AG04450 (cell line): ENCODE measurements at regions not wholly inside any gene's neighbourhood (a gene's known extent, or its start where the extent isn't known, plus 50 kb on each side); places are given as distances from the start of the nearest gene placed in this dataset.

Experiments used
- CTCF ChIA-PET: fragments of 300-600, 350-600 bp; formaldehyde crosslinking; extraction: SDS; loops from one replicate; lab custom pipeline; 2022; ENCODE audit warnings: antibody characterized with exemption, inconsistent platforms; lab: Charles Lee
- POLR2A ChIA-PET: fragments of 350-600 bp; formaldehyde crosslinking; extraction: SDS; loops from one replicate; lab custom pipeline; 2021; ENCODE audit warnings: antibody characterized with exemption, inconsistent platforms; lab: Yijun Ruan, JAX
- DNase-seq: peaks from one replicate; pipeline ENCODE4 v3.0.0-alpha.2; 2011; ENCODE audit warnings: low read depth, low spot score
- H3K27ac ChIP-seq: one replicate; pipeline ENCODE4 v1.5.1; 2012; ENCODE audit warnings: low read depth, low read length, control low read depth
- H3K27me3 ChIP-seq: one replicate; pipeline ENCODE4 v1.6.0; 2012; ENCODE audit warnings: low read length; ENCODE audit not compliant: control insufficient read depth, insufficient read depth
- H3K4me3 ChIP-seq: 2 replicates; pipeline ENCODE4 v1.5.1; 2011; ENCODE audit warnings: mild to moderate bottlenecking, low read depth, low read length, control low read depth
- H3K9me3 ChIP-seq: 2 replicates; pipeline ENCODE4 v1.5.1; 2012; ENCODE audit warnings: low read length; ENCODE audit not compliant: control insufficient read depth, insufficient read depth
- TF ChIP-seq, protein P1 (sequence below): IDR thresholded peaks from 2 replicates; pipeline ENCODE4 v1.5.1; 2011; ENCODE audit warnings: low read depth, low read length, control low read depth, inconsistent platforms

DNA sequence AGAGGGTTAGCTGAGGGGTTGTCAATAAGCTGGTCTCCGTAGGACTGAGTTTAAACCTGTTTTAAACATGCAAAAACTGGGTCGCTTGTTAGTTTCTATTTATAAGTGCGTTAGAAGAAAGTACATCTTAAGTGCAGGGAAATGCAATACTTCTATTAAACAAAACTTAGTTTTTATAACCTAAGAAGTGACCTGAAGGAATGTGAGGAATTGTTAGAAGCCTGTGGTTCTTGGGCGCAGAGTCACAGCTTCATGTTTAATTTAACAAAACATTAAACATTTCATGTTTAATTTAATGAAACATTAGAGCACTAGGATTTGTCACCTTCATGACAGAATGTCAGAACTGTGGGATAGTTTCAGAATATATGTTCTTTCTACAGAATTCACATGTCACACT is 469.2 kb upstream of the WWC1 start:
- ChIA-PET POLR2A (no interaction called here), CTCF (no interaction called here)

DNA sequence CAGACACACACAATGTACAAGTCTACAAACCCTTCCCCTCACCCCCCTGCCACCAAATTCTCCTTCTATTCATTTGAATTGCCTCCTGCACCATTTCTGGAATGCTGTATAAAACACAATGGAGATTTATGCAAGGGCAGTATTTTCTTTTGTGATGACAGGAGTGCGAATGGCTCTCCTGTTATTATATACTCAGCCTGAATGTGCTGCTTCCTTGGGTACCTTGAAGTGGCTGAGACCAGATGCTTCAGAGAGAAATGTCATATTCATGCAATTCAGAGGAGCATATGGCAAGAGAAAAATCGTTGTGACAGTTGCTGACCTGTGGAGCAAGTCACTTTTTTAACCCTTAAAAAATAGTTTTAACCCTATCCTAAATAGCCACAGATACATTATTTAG is 468.0 kb upstream of the WWC1 start:
- H3K4me3 ChIP-seq = no peak overlapping the region
- POLR2A ChIA-PET = no interaction called here
- no peaks in the 10 kb centered on the region for H3K9me3 ChIP-seq
- H3K27me3 ChIP-seq = peaks cover 16% of the 10 kb centered on the region
- CTCF ChIA-PET = no interaction called here
- no peak overlapping the region for H3K27ac ChIP-seq
- TF ChIP-seq, protein P1, sequence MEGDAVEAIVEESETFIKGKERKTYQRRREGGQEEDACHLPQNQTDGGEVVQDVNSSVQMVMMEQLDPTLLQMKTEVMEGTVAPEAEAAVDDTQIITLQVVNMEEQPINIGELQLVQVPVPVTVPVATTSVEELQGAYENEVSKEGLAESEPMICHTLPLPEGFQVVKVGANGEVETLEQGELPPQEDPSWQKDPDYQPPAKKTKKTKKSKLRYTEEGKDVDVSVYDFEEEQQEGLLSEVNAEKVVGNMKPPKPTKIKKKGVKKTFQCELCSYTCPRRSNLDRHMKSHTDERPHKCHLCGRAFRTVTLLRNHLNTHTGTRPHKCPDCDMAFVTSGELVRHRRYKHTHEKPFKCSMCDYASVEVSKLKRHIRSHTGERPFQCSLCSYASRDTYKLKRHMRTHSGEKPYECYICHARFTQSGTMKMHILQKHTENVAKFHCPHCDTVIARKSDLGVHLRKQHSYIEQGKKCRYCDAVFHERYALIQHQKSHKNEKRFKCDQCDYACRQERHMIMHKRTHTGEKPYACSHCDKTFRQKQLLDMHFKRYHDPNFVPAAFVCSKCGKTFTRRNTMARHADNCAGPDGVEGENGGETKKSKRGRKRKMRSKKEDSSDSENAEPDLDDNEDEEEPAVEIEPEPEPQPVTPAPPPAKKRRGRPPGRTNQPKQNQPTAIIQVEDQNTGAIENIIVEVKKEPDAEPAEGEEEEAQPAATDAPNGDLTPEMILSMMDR = no peak
- no peak for DNase-seq

More for the DNA sequence above, 469.2 kb upstream of the WWC1 start:
- no peak overlapping the region for H3K4me3 ChIP-seq
- no peaks in the 10 kb centered on the region for H3K9me3 ChIP-seq
- DNase-seq = no peak
- H3K27me3 ChIP-seq = peaks cover 16% of the 10 kb centered on the region
- TF ChIP-seq, protein P1 = no peak
- H3K27ac ChIP-seq = no peak overlapping the region

DNA sequence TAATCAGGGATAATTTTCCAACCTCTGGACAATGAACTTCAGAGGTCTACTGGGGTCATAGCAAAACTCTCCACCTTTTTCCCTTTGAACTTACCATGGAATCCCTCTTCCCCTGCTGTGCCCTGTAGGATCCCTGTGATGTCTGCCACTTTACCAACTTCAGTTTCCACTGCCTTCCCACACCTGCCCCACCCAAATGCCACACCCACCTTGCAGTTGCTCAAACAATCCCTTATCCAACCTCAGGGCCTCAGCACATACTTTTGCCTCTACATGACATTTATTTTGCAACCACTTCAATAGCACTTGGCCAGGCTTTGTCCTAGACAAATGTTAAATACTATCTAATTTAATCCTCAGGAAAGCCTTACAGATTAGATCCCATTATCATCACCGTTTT is 463.7 kb upstream of the WWC1 start:
- ChIA-PET POLR2A (no interaction called here), CTCF (no interaction called here)
- no peak for DNase-seq

DNA sequence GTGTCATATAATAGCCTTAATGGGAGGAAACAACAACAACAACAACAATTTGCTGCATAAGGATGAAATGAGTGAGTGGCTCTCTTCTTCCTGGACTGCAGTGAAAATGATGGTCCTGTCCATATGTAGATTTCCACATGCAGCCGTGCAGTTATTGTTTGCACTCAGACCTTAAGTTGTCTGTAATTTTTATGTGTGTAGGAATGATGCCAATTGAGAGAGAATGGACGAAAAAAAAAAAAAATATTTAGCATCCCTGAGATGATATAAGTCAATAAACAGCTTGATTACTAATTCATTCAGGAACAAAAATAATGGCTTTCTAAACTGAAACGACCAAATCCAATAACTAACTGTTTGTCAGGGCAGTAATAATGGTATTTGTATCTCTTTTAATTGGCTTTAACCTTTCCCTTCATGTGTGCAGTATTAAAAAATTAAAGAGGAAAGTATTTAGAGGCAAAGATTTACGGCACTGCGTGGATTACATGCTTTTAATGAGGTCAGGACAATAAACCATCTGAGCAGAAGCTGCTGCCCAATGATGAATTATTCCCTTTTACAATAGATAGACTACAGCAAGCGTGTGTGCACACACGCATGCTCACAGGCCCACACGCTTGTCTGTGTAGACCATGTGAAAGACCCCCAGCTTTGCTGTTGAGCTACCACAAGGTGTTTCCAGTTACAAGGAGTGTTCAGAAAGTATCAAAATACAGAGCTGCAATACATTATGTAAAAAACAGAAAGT is 459.5 kb upstream of the WWC1 start:
- TF ChIP-seq, protein P1 = no peak
- CTCF ChIA-PET = interaction anchor here (0.6 kb wide), 1 partner anchor 39 kb away, joined by 3 read pairs; no protein-coding TSS in a partner anchor
- Histone ChIP-seq H3K9me3 (no peaks in the 10 kb centered on the region), H3K27me3 (peaks cover 10% of the 10 kb centered on the region), H3K4me3 (no peak overlapping the region), H3K27ac (no peak overlapping the region)
- POLR2A ChIA-PET = no interaction called here
- DNase-seq = no peak

More for the DNA sequence above, 463.7 kb upstream of the WWC1 start:
- H3K9me3 ChIP-seq = no peaks in the 10 kb centered on the region
- peaks cover 14% of the 10 kb centered on the region for H3K27me3 ChIP-seq
- no peak overlapping the region for H3K4me3 ChIP-seq
- H3K27ac ChIP-seq = no peak overlapping the region
- TF ChIP-seq, protein P1 = no peak

DNA sequence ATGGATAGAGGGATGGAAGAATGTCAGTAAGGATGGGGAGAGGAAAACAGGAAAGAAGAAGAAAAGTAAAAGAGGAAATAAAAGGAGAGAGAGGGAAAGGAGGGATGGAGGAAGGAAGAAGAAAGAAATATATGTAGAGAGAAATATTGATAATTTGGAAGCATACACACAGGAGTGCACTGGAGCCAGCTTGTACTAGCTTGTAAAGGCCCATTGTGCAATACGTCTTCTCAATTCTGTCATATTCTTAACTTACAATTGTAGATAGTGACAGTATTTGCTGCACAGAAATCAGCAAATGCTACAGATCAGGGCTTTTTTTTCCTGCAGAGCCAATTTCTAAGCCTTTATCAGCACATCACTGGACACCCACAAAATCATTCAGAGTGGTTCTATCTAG is 458.8 kb upstream of the WWC1 start:
- ChIA-PET POLR2A (no interaction called here), CTCF (no interaction called here)
- H3K27ac ChIP-seq = no peak overlapping the region
- TF ChIP-seq, protein P1 = no peak
- no peak for DNase-seq
- no peak overlapping the region for H3K4me3 ChIP-seq
- no peaks in the 10 kb centered on the region for H3K9me3 ChIP-seq
- H3K27me3 ChIP-seq = peaks cover 10% of the 10 kb centered on the region
